IMR-90 (cell line): ENCODE measurements at regions not wholly inside any gene's neighbourhood (a gene's known extent, or its start where the extent isn't known, plus 50 kb on each side); places are given as distances from the start of the nearest gene placed in this dataset.

ENCODE experiments used
- ATAC-seq: fragments of 200-7000 bp; cut with Tn5 transposase; 2 replicates; pipeline ENCODE4 v1.9.1; 2020; ENCODE audit warnings: low read depth, mild to moderate bottlenecking, moderate library complexity
- BruUV-seq: library from RNA; stranded (reverse); fragments of 400-500 nt; replicated peaks from 2 replicates; lab custom pipeline; 2021; lab: Mats Ljungman, UMichigan
- CTCF ChIA-PET: fragments of 300-600 bp; formaldehyde crosslinking; extraction: SDS; loops from one replicate; lab custom pipeline; 2021; ENCODE audit warnings: antibody characterized with exemption; lab: Yijun Ruan, JAX
- POLR2A ChIA-PET: fragments of 300-600 bp; sonication (Branson Sonifier 250); formaldehyde crosslinking; loops from one replicate; lab custom pipeline; 2022; ENCODE audit warnings: antibody characterized with exemption; ENCODE audit not compliant: unreplicated experiment; lab: Charles Lee
- DNase-seq: peaks from one replicate; pipeline ENCODE4 v3.0.0; 2013
- H2AFZ ChIP-seq: replicated peaks from 2 replicates; pipeline ENCODE3; 2013; ENCODE audit warnings: low read length, mild to moderate bottlenecking; ENCODE audit not compliant: poor library complexity
- H2AK5ac ChIP-seq: 2 replicates; pipeline ENCODE4 v1.6.1; 2013; ENCODE audit warnings: low read depth, low read length, inconsistent platforms
- H2AK9ac ChIP-seq: replicated peaks from 2 replicates; pipeline ENCODE3; 2013; ENCODE audit warnings: mild to moderate bottlenecking, low read depth, low read length, moderate library complexity; ENCODE audit not compliant: poor library complexity
- H2BK120ac ChIP-seq: 2 replicates; pipeline ENCODE4 v1.6.1; 2013; ENCODE audit warnings: low read depth, low read length, inconsistent platforms
- H2BK15ac ChIP-seq: 3 replicates; pipeline ENCODE4 v1.6.1; 2013; ENCODE audit warnings: low read depth, low read length, inconsistent platforms
- H2BK20ac ChIP-seq: 2 replicates; pipeline ENCODE4 v1.6.1; 2013; ENCODE audit warnings: low read depth, mild to moderate bottlenecking, inconsistent platforms, low read length, moderate library complexity
- H2BK5ac ChIP-seq: 2 replicates; pipeline ENCODE4 v1.6.1; 2013; ENCODE audit warnings: mild to moderate bottlenecking, low read depth, low read length, inconsistent platforms; ENCODE audit not compliant: poor library complexity, severe bottlenecking
- H3K14ac ChIP-seq: replicated peaks from 2 replicates; pipeline ENCODE4 v1.6.1; 2013; ENCODE audit warnings: low read depth, low read length, inconsistent platforms
- H3K18ac ChIP-seq: 2 replicates; pipeline ENCODE4 v1.6.1; 2013; ENCODE audit warnings: low read depth, low read length, control low read depth
- H3K23ac ChIP-seq: 2 replicates; pipeline ENCODE4 v1.6.1; 2013; ENCODE audit warnings: low read depth, low read length, inconsistent platforms
- H3K27ac ChIP-seq: 2 replicates; pipeline ENCODE4 v1.5.1; 2013; ENCODE audit warnings: mild to moderate bottlenecking, control low read depth, low read length; ENCODE audit not compliant: insufficient read depth
- H3K27me3 ChIP-seq: 2 replicates; pipeline ENCODE4 v1.6.1; 2013; ENCODE audit warnings: low read length; ENCODE audit not compliant: control insufficient read depth, insufficient read depth
- H3K36me3 ChIP-seq: 2 replicates; pipeline ENCODE4 v1.6.1; 2013; ENCODE audit warnings: low read length, mixed read lengths; ENCODE audit not compliant: control insufficient read depth, insufficient read depth
- H3K4ac ChIP-seq: 2 replicates; pipeline ENCODE4 v1.6.1; 2013; ENCODE audit warnings: low read depth, low read length, inconsistent platforms
- H3K4me1 ChIP-seq: 2 replicates; pipeline ENCODE4 v1.6.1; 2013; ENCODE audit warnings: low read length, mixed read lengths; ENCODE audit not compliant: control insufficient read depth, insufficient read depth
- H3K4me2 ChIP-seq: 2 replicates; pipeline ENCODE4 v1.6.1; 2013; ENCODE audit warnings: low read depth, mild to moderate bottlenecking, control low read depth, low read length, moderate library complexity
- H3K4me3 ChIP-seq: 2 replicates; pipeline ENCODE4 v1.5.1; 2013; ENCODE audit warnings: low read depth, mild to moderate bottlenecking, control low read depth, low read length, moderate library complexity; ENCODE audit not compliant: insufficient read depth
- H3K56ac ChIP-seq: 2 replicates; pipeline ENCODE4 v1.6.1; 2013; ENCODE audit warnings: low read length, inconsistent platforms; ENCODE audit not compliant: insufficient read depth; ENCODE audit errors: extremely low read depth
- H3K79me1 ChIP-seq, 2 experiments: 2 replicates each; pipeline ENCODE4 v1.6.1; 2013; ENCODE audit warnings: low read length in 2 of 2, inconsistent platforms in 1 of 2, low read depth in 1 of 2
- H3K9ac ChIP-seq: 2 replicates; pipeline ENCODE4 v1.6.1; 2013; ENCODE audit warnings: low read depth, low read length, control low read depth
- H3K9me1 ChIP-seq: 2 replicates; pipeline ENCODE4 v1.6.1; 2013; ENCODE audit warnings: low read length, inconsistent platforms; ENCODE audit not compliant: insufficient read depth
- H3K9me3 ChIP-seq: 2 replicates; pipeline ENCODE4 v1.6.1; 2013; ENCODE audit warnings: low read length; ENCODE audit not compliant: control insufficient read depth, insufficient read depth
- H4K20me1 ChIP-seq: 2 replicates; pipeline ENCODE4 v1.6.1; 2013; ENCODE audit warnings: low read length, inconsistent platforms; ENCODE audit not compliant: insufficient read depth
- H4K5ac ChIP-seq: 2 replicates; pipeline ENCODE4 v1.6.1; 2013; ENCODE audit warnings: mild to moderate bottlenecking, low read depth, low read length, control low read depth
- H4K8ac ChIP-seq, 2 experiments: 2 replicates each; pipeline ENCODE4 v1.6.1; 2013; ENCODE audit warnings: low read depth in 2 of 2, low read length in 2 of 2, control low read depth in 1 of 2, inconsistent platforms in 1 of 2
- H4K91ac ChIP-seq: 2 replicates; pipeline ENCODE4 v1.6.1; 2013; ENCODE audit warnings: low read depth, low read length, inconsistent platforms; ENCODE audit not compliant: insufficient read depth
- BHLHE40 ChIP-seq: fragments of 150-350 bp; IDR thresholded peaks from 2 replicates; pipeline ENCODE4 v1.6.1; 2016; ENCODE audit warnings: mild to moderate bottlenecking, low read depth, low read length
- CEBPB ChIP-seq: IDR thresholded peaks from 2 replicates; pipeline ENCODE4 v1.6.1; 2012; ENCODE audit warnings: low read depth, low read length, improper control_type of control experiment
- CHD1 ChIP-seq: IDR thresholded peaks from 2 replicates; pipeline ENCODE4 v1.6.1; 2012; ENCODE audit warnings: low read depth, low read length, improper control_type of control experiment
- FOS ChIP-seq: fragments of 150-350 bp; IDR thresholded peaks from 2 replicates; pipeline ENCODE4 v1.6.1; 2016; ENCODE audit warnings: low read depth, low read length
- MAFK ChIP-seq: IDR thresholded peaks from 2 replicates; pipeline ENCODE4 v1.6.1; 2012; ENCODE audit warnings: low read depth, low read length, improper control_type of control experiment
- NFE2L2 ChIP-seq: fragments of 150-350 bp; IDR thresholded peaks from 2 replicates; pipeline ENCODE4 v1.6.1; 2016; ENCODE audit warnings: low read depth, mild to moderate bottlenecking, low read length
- POLR2A ChIP-seq: IDR thresholded peaks from 2 replicates; pipeline ENCODE4 v1.6.1; 2012; ENCODE audit warnings: mild to moderate bottlenecking, low read depth, low read length
- RAD21 ChIP-seq: IDR thresholded peaks from 2 replicates; pipeline ENCODE4 v1.6.1; 2012; ENCODE audit warnings: low read length, improper control_type of control experiment
- RFX5 ChIP-seq: IDR thresholded peaks from 2 replicates; pipeline ENCODE4 v1.8.0; 2012; ENCODE audit warnings: low read depth, mild to moderate bottlenecking, low read length, moderate library complexity
- SMC3 ChIP-seq: fragments of 150-350 bp; IDR thresholded peaks from 2 replicates; pipeline ENCODE4 v1.6.1; 2016; ENCODE audit warnings: low read depth, mild to moderate bottlenecking, antibody characterized with exemption, low read length, moderate library complexity
- WGBS, 2 experiments: methylation state at CpG; one replicate each; pipeline versions ENCODE4 v1.1.5 to v1.1.7; 2013; ENCODE audit warnings: missing lambda C conversion rate in 2 of 2; ENCODE audit not compliant: insufficient read length in 1 of 2; ENCODE audit errors: extremely low coverage in 2 of 2; 5-methylcytosine and 5-hydroxymethylcytosine counted together
- dilution Hi-C: fragments of 300-500 bp; cut with HindIII; formaldehyde crosslinking; loops from one replicate; pipeline ENCODE4 v1.14.3; 2018; ENCODE audit warnings: low sequenced_read_pairs; ENCODE audit not compliant: unreplicated experiment
- in situ Hi-C: fragments of 300-500 bp; cut with MboI; formaldehyde crosslinking; loops from 3 replicates; pipeline ENCODE4 v1.14.3; 2019; ENCODE audit warnings: low sequenced_read_pairs, inconsistent platforms, mixed read lengths
- intact Hi-C: fragments of 100-400 bp; cut with micrococcal nuclease; formaldehyde crosslinking; loops from 2 replicates; pipeline ENCODE4 v1.10.0; 2022
- TF ChIP-seq, protein P1 (sequence below): conservative IDR thresholded peaks from 2 replicates; pipeline ENCODE4 v1.5.1; 2012; ENCODE audit warnings: mild to moderate bottlenecking, low read depth, low read length, improper control_type of control experiment
- TF ChIP-seq, protein P2 (sequence below): fragments of 150-350 bp; IDR thresholded peaks from 2 replicates; pipeline ENCODE4 v1.6.1; 2017; ENCODE audit warnings: mild to moderate bottlenecking, antibody characterized with exemption, low read length, low read depth
- TF ChIP-seq, protein P3 (sequence below): fragments of 150-350 bp; IDR thresholded peaks from 2 replicates; pipeline ENCODE4 v1.6.1; 2016; ENCODE audit warnings: low read depth, mild to moderate bottlenecking, low read length, moderate library complexity, borderline replicate concordance

DNA sequence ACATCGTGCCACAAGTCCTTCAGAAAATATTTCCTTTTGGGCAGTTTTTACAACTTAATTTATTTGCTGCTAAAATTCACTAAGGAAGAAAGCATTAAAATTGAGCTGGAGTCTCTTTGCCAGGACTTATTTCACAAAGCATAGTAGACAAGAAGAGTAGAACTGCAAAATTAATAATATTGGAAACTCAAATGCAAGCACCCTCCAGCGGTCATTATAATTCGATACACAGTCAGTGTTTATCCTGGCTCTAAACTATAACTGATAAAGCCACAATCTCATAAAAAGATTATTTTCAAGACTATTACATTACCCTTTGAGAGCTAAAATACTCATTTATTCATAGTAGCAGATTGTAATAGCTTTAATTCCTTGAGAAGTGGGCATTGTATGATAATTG is 655.4 kb downstream of the RWDD3 start:
- Histone ChIP-seq H2AFZ (no peak overlapping the region), H3K36me3 (no peaks in the 10 kb centered on the region), H3K9me3 (no peaks in the 10 kb centered on the region), H3K27ac (no peak overlapping the region), H3K27me3 (no peaks in the 10 kb centered on the region), H3K4me3 (no peak overlapping the region), H4K5ac (no peak overlapping the region), H4K91ac (no peak overlapping the region), H3K56ac (no peak overlapping the region), H3K18ac (no peak overlapping the region), H2BK120ac (no peak overlapping the region), H3K4me2 (no peak overlapping the region), H2AK5ac (no peak overlapping the region), H2BK5ac (no peak overlapping the region), H3K4ac (no peak overlapping the region), H2AK9ac (no peak overlapping the region), H2BK15ac (no peak overlapping the region), H4K8ac (no peak overlapping the region), H3K79me1 (no peaks in the 10 kb centered on the region), H4K20me1 (no peaks in the 10 kb centered on the region), H3K23ac (no peak overlapping the region), H3K14ac (no peak overlapping the region), H3K9ac (no peak overlapping the region), H3K4me1 (no peaks in the 10 kb centered on the region), H3K9me1 (no peaks in the 10 kb centered on the region), H2BK20ac (no peak overlapping the region)
- ATAC-seq (no peak), DNase-seq (no peak)
- POLR2A ChIA-PET = no interaction called here
- dilution Hi-C loops = no loop called here
- CTCF ChIA-PET = no interaction called here
- in situ Hi-C loops = no loop called here
- WGBS, 2 experiments = no CpG with 5 or more reads among the region's 3 CpGs
- no peak for TF ChIP-seq CEBPB
- no peak for TF ChIP-seq CHD1
- TF ChIP-seq NFE2L2 = no peak
- TF ChIP-seq, protein P1, sequence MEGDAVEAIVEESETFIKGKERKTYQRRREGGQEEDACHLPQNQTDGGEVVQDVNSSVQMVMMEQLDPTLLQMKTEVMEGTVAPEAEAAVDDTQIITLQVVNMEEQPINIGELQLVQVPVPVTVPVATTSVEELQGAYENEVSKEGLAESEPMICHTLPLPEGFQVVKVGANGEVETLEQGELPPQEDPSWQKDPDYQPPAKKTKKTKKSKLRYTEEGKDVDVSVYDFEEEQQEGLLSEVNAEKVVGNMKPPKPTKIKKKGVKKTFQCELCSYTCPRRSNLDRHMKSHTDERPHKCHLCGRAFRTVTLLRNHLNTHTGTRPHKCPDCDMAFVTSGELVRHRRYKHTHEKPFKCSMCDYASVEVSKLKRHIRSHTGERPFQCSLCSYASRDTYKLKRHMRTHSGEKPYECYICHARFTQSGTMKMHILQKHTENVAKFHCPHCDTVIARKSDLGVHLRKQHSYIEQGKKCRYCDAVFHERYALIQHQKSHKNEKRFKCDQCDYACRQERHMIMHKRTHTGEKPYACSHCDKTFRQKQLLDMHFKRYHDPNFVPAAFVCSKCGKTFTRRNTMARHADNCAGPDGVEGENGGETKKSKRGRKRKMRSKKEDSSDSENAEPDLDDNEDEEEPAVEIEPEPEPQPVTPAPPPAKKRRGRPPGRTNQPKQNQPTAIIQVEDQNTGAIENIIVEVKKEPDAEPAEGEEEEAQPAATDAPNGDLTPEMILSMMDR = no peak
- no peak for TF ChIP-seq MAFK
- no peak for TF ChIP-seq SMC3
- TF ChIP-seq, protein P2, sequence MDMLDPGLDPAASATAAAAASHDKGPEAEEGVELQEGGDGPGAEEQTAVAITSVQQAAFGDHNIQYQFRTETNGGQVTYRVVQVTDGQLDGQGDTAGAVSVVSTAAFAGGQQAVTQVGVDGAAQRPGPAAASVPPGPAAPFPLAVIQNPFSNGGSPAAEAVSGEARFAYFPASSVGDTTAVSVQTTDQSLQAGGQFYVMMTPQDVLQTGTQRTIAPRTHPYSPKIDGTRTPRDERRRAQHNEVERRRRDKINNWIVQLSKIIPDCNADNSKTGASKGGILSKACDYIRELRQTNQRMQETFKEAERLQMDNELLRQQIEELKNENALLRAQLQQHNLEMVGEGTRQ = no peak
- TF ChIP-seq, protein P3, sequence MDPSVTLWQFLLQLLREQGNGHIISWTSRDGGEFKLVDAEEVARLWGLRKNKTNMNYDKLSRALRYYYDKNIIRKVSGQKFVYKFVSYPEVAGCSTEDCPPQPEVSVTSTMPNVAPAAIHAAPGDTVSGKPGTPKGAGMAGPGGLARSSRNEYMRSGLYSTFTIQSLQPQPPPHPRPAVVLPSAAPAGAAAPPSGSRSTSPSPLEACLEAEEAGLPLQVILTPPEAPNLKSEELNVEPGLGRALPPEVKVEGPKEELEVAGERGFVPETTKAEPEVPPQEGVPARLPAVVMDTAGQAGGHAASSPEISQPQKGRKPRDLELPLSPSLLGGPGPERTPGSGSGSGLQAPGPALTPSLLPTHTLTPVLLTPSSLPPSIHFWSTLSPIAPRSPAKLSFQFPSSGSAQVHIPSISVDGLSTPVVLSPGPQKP = no peak
- TF ChIP-seq POLR2A = no peak
- no peak for TF ChIP-seq FOS
- TF ChIP-seq BHLHE40 = no peak
- no peak for TF ChIP-seq RAD21
- TF ChIP-seq RFX5 = no peak
- intact Hi-C loops = no loop called here
- no TSS peak for BruUV-seq
